ENCODE measurements at regions not wholly inside any gene's neighbourhood (a gene's known extent, or its start where the extent isn't known, plus 50 kb on each side); places are given as distances from the start of the nearest gene placed in this dataset.

DNA sequence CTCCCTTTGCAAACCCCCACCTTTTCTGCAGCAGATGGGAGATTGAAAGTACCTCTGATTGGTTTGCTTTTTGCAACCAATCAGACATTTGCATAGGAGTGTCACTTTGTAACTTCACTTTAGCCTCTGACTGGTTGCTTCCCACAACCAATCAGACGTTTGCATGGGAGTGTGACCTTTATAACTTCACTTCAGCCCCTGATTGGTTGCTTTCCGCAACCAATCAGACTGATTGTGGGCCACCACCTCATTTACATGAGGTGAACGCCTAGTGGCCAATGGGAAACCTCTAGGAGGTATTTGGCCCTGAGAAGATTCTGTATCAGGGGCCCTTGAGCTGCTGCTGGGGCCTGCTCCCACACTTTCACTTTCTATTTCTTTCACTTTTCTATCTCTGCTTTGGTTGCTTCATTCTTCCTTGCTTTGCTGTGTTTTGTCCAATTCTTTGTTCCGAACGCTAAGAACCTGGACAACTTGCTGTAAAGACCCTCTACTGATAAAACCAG lies 106.0 kb upstream of the PRICKLE1 start:
- TF ChIP-seq, protein P1, sequence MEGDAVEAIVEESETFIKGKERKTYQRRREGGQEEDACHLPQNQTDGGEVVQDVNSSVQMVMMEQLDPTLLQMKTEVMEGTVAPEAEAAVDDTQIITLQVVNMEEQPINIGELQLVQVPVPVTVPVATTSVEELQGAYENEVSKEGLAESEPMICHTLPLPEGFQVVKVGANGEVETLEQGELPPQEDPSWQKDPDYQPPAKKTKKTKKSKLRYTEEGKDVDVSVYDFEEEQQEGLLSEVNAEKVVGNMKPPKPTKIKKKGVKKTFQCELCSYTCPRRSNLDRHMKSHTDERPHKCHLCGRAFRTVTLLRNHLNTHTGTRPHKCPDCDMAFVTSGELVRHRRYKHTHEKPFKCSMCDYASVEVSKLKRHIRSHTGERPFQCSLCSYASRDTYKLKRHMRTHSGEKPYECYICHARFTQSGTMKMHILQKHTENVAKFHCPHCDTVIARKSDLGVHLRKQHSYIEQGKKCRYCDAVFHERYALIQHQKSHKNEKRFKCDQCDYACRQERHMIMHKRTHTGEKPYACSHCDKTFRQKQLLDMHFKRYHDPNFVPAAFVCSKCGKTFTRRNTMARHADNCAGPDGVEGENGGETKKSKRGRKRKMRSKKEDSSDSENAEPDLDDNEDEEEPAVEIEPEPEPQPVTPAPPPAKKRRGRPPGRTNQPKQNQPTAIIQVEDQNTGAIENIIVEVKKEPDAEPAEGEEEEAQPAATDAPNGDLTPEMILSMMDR (IDR thresholded peaks at IDR 0.05): no peak
- TF ChIP-seq EZH2 (IDR thresholded peaks at IDR 0.05): no peak
- no peak for TF ChIP-seq EZH2phosphoT487 (IDR thresholded peaks at IDR 0.05)
